ENCODE measurements at regions not wholly inside any gene's neighbourhood (a gene's known extent, or its start where the extent isn't known, plus 50 kb on each side); places are given as distances from the start of the nearest gene placed in this dataset.

- TF ChIP-seq REST (IDR thresholded peaks at IDR 0.05; ENCODE audit: low read depth) (no peak), CTCF (IDR thresholded peaks at IDR 0.05 in 2 of 3, conservative IDR thresholded peaks at IDR 0.05 in 1 of 3; ENCODE audit: borderline replicate concordance in 1 of 3, insufficient read depth in 1 of 3, low read depth in 2 of 3, low read length in 2 of 3) (peak in 1 of 3 experiments; percentile 11; a peak in 1 of 6 replicates), MAX (IDR thresholded peaks at IDR 0.05) (no peak), SP1 (IDR thresholded peaks at IDR 0.05; ENCODE audit: low read depth) (no peak), POLR2A (IDR thresholded peaks at IDR 0.05; ENCODE audit: borderline replicate concordance, extremely low read depth, insufficient read depth, insufficient read length) (no peak)
Observed at GRCh38 chr4:100690812-100691211, 173.0 kb upstream of the EMCN start.
